ENCODE measurements at regions not wholly inside any gene's neighbourhood (a gene's known extent, or its start where the extent isn't known, plus 50 kb on each side); places are given as distances from the start of the nearest gene placed in this dataset.

- TF ChIP-seq CTCF (IDR thresholded peaks at IDR 0.05; ENCODE audit: low read depth, low read length, poor library complexity, severe bottlenecking) (no peak), EZH2phosphoT487 (IDR thresholded peaks at IDR 0.05; ENCODE audit: borderline replicate concordance, low read length) (no peak)
Observed at GRCh38 chr6:14235653-14236356, 118.2 kb downstream of the CD83 start.
